ENCODE measurements at regions not wholly inside any gene's neighbourhood (a gene's known extent, or its start where the extent isn't known, plus 50 kb on each side); places are given as distances from the start of the nearest gene placed in this dataset.

GRCh38 chr3:170746175-170746942 is 123.6 kb downstream of the RPL22L1 start:
- DNase-seq, result no peak
- no peak for TF ChIP-seq CTCF (IDR thresholded peaks at IDR 0.05)

GRCh38 chr3:170745211-170745718 is 124.7 kb downstream of the RPL22L1 start:
- Histone ChIP-seq H3K4me3 (no peak overlapping the region), H3K36me3 (ENCODE audit: low read depth) (no peaks in the 10 kb centered on the region), H3K9me3 (no peaks in the 10 kb centered on the region), H3K4me1 (ENCODE audit: low read depth) (no peaks in the 10 kb centered on the region)
- intact Hi-C loops (cut with DNase I, micrococcal nuclease), result no loop called here
- ATAC-seq, result no peak
- TF ChIP-seq CTCF (IDR thresholded peaks at IDR 0.05), result no peak
- no peak for DNase-seq

More at GRCh38 chr3:170746175-170746942, 123.6 kb downstream of the RPL22L1 start:
- Histone ChIP-seq H3K9me3 (no peaks in the 10 kb centered on the region), H3K4me1 (ENCODE audit: low read depth) (no peaks in the 10 kb centered on the region), H3K4me3 (no peak overlapping the region), H3K36me3 (ENCODE audit: low read depth) (no peaks in the 10 kb centered on the region)
- intact Hi-C loops (cut with DNase I, micrococcal nuclease), result no loop called here
- no peak for ATAC-seq

- Histone ChIP-seq H3K36me3 (ENCODE audit: low read depth) (no peaks in the 10 kb centered on the region), H3K9me3 (no peaks in the 10 kb centered on the region), H3K4me3 (no peak overlapping the region), H3K4me1 (ENCODE audit: low read depth) (no peaks in the 10 kb centered on the region)
- DNase-seq, result no peak
- no peak for TF ChIP-seq CTCF (IDR thresholded peaks at IDR 0.05)
- intact Hi-C loops (cut with DNase I, micrococcal nuclease), result no loop called here
- ATAC-seq, result no peak
Measured at GRCh38 chr3:170741756-170742529, 128.1 kb downstream of the RPL22L1 start.

GRCh38 chr3:170740726-170741591 is 129.0 kb downstream of the RPL22L1 start:
- Histone ChIP-seq H3K36me3 (ENCODE audit: low read depth) (no peaks in the 10 kb centered on the region), H3K4me3 (no peak overlapping the region), H3K4me1 (ENCODE audit: low read depth) (no peaks in the 10 kb centered on the region), H3K9me3 (no peaks in the 10 kb centered on the region)
- DNase-seq (peak in 1 of 3 donors; percentile 32), ATAC-seq (peak; percentile 36)
- intact Hi-C loops (cut with DNase I, micrococcal nuclease), result no loop called here
- no peak for TF ChIP-seq CTCF (IDR thresholded peaks at IDR 0.05)

GRCh38 chr3:170740285-170740684 is 129.7 kb downstream of the RPL22L1 start:
- no peak for DNase-seq
- intact Hi-C loops (cut with DNase I, micrococcal nuclease), result no loop called here
- Histone ChIP-seq H3K9me3 (no peaks in the 10 kb centered on the region), H3K4me1 (ENCODE audit: low read depth) (no peaks in the 10 kb centered on the region), H3K36me3 (ENCODE audit: low read depth) (no peaks in the 10 kb centered on the region), H3K4me3 (no peak overlapping the region)
- ATAC-seq, result no peak
- no peak for TF ChIP-seq CTCF (IDR thresholded peaks at IDR 0.05)
